ENCODE measurements at regions not wholly inside any gene's neighbourhood (a gene's known extent, or its start where the extent isn't known, plus 50 kb on each side); places are given as distances from the start of the nearest gene placed in this dataset.
A peak's percentile ranks its signal among the peaks of the same experiment; 100 is the strongest.

GRCh38 chr1:244196571-244197285, 145.6 kb downstream of the ZBTB18 start:
- no peak for DNase-seq

DNA sequence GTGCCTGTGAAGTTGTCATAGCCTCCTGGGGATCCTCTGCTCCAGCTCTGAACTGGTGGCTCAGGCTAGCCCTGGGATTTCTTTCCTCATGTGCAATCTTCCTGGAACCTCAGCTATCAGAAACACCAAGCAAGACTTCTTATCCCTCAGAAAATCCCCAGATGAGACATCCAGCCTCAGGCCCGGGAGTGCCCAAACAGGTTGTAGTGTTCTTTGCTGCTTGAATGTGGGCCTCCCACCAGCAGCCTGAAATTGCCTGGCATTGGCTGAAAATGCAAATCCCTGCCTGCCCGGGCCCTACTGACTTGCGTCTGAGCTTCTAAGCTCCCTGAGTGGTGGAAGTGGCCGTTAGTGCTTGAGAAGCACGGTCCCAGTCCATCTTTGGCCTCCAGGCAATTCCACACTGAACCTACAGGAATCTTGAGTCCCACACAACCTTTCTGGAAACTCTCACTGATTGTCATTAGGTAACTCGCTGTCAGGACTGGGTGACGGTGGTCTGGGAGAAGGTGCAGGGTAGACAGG, 146.8 kb downstream of the ZBTB18 start:
- no peak for DNase-seq

GRCh38 chr1:244199902-244200301, 148.8 kb downstream of the ZBTB18 start:
- no peak for DNase-seq

DNA sequence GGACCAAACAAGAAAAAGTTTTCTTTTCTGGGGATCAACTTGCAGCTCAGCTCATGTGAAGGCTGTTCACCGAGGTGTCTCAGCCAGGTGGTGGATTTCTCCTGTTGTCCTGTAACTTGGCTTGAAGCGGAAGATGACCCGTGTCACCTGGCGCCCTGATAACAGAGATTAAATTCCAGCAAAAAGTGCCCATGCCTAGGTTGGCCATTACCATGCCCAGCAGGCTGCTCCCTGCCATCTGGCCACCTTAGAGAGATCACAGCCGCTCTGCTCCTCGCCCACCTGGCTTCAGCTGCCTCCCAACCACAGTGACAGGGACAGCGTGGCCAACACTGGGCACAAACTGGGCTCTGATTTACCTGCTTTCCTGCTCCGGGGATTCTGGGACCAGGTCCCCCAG, 149.5 kb downstream of the ZBTB18 start:
- no peak for DNase-seq

- no peak for DNase-seq
These were observed 150.7 kb downstream of the ZBTB18 start for GRCh38 chr1:244201750-244202149.

DNA sequence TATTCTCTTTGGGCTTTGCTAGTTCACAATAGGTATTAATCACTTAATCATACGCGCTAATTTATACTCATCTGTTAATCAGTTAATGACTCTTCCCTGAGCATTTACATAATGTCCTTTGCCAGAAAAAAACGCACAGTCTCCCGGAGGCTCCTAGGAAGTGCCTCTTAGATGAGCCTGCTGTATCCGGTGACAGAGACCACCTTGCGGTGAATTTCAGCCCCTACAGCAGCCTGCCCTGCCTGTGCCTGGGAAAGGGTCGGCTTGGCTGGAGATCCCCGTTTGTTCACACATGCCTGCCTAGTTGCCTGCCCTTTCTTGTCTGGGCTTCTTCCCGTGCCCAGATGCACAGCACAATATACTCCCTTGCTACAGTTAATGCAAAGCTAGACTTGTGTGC, 152.9 kb downstream of the ZBTB18 start:
- no peak for DNase-seq

- no peak for DNase-seq
These were observed 154.1 kb downstream of the ZBTB18 start for GRCh38 chr1:244205171-244205570.

DNA sequence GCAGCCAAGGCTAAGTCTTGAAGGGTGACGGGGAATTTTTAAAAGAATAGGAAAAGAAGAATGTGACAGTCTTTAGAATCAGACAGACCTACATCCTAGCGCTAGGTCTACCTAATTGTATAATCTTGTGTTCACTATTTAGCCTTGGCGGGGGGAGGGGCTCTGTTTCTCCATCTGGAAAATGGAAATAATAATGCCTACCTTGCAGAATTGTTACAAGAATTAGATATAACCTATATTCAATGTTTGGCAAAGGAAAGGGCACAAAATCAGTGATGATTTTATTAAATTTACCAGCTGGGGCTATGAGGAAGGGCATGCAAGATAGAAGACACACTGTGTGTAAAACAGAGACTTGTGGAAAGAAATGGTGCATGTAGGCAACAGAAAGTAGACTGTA, 154.8 kb downstream of the ZBTB18 start:
- DNase-seq = no peak

DNA sequence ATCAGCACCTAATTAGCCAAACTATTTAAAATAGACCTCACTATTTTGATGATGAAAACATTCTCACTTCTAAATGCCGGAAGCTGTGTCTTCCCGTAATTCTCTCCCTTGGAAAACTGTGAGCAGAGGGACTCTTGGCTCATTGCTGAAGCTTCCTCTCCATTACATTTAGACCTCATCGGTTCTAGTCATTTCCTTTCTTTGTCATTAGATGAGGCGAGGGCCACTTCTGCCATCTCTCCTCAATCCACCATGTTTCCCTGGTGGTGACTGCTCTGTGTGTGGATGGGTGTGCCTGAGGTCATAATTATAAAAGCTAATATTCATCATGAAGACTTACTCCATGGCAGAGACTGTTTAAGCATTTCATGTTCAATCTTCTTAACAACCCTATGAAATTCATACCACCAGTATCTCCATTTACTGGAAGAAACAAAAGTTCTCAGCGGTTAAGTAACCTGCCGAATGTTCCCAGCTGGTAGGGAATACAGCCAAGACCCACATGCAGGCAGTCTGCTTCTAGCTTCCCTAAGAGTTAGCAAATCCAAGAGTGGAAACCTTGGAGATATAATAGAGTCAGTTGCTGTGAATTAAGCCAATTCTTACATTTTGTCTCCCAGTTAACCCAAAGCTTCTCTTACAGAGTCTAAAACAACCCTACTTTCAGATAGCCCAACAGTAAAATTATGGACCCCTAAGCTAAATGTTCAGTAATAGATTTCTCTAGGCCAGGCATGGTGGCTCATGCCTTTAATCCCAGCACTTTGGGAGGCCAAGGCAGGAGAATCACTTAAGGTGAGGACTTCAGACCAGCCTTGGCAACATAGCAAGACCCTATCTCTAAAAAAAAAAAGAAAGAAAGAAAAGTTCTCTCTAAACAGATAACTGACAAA, 156.2 kb downstream of the ZBTB18 start:
- DNase-seq = no peak

DNA sequence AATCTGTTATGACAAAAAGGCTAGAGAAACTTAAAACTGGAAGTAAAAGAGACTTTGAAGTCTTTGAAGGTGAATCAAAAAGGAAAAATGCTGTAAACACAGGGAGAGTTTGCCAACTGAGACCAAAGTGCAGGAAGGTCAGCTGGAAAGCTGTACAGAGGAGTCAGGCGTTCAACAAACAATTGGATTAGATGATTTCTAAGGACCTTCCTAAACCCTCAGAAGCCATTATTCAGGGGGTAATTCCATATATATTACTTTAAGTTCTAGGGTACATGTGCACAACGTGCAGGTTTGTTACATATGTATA, 156.8 kb downstream of the ZBTB18 start:
- no peak for DNase-seq

DNA sequence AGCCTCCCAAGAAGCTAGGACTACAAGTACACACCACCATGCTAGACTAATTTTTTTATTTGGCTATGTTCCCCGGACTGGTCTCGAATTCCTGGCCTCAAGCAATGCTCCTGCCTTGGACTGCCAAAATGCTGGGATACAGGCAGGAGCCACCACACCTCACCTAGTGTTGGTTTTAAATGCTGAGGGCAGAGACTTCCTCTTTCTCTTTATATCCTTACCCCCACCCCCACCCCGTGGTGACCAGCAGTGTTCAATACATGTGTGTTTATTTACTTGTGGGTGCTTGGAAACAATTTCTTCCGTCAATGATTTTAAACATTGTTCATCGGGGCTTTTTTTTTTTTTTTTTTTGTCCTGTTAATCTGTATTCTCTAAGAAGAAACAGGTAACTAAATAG, 158.9 kb downstream of the ZBTB18 start:
- peak in 2 of 4 experiments; percentile 4 to 11 for DNase-seq

GRCh38 chr1:244210884-244211558, 159.9 kb downstream of the ZBTB18 start:
- DNase-seq = no peak

DNA sequence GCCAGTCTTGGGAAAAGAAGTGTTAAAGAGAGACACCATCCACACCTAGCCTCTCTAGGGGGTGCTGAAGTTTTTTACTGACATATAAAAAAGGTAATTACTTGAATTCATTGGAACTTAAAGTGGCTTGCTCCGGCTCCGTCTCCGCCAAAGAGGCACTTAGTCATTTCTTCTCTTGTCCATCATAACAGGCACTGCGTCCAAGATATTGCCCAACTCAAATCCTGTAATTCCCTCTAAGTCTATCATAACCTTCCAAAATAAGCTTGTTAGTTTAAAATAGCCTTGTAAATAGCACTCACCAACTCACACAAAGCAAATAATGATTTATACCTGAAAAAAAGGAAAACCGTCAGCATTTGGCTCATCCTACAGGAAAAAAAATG, 160.5 kb downstream of the ZBTB18 start:
- DNase-seq = no peak

GRCh38 chr1:244212219-244212618, 161.1 kb downstream of the ZBTB18 start:
- no peak for DNase-seq

DNA sequence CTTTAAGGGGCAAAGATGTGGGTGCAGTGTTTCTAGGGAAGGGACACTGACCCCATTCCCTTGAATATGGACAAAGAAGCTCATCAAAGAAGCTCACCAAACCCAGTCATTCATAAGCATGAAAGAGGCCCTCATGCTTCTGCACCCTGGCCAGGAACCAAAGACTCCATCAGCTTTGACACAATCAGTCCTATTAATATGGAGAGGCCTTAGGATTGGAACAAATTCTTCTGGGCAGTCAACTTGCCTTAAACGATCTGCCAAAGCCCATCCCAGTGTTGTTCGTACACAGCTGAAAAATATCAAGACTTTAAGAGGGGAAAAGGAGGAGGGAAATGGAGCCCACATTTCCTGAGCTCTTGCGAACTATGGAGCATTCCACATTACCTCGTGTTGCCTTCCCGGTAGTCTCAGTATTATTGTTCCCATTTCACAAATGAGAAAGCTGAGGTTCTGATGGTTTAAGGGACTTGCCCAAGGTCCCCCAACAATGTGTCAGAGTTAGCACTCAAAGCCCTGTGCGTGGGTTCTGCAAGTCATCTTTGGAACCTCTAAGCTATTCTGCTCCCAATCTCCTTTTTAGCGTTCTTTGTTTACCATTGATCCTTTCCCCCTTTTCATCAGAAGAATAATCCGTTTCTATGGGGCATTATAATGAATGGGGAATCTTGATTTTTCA, 161.9 kb downstream of the ZBTB18 start:
- DNase-seq = no peak

DNA sequence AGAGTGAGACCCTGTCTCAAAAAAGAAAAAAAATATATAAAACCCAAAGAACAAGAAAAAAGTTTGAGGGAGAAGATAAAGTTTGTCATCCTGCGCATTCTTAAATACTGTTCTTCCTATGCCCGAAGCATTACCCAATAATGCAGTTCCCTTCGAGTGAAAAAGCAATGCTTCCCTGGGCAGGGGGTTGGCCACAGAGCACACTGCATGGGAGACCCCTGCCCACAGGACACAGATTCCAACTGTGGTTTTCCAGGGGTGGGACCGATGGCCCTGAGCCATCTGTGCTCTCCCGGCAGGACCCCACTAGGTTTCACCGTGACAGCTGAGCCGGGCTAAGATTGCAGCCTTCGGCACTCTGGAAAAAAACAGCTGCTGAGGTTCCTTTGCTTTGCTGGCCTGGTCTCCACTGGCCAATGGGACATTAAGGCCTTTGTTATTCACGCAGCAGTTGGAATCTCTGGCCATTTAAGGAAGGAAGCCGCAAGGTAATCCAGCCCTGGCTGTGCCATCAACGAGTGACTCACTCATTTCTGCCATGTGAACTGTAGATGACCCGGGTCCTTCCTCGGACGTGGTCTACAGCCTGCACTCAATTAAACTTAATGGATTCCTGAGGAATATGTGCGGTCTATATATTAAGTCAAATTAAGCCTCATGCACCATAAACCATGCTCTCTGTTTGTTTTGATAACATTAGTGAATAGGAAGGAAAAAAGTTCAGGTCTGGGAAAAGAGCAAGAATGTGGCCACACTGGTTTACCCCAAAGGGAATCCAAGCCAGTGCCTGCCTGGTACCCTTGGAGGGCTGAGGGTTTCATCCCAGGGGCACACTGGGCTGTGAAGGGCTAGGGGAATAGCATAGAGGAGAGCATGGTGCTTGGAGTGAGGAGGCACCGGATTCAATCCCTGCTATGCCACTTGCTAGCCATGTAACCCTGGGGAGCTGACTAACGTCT, 163.2 kb downstream of the ZBTB18 start:
- DNase-seq = peak; percentile 39 to 68 (median 64)

- no peak for DNase-seq
These were observed 165.8 kb downstream of the ZBTB18 start for GRCh38 chr1:244216836-244217235.

DNA sequence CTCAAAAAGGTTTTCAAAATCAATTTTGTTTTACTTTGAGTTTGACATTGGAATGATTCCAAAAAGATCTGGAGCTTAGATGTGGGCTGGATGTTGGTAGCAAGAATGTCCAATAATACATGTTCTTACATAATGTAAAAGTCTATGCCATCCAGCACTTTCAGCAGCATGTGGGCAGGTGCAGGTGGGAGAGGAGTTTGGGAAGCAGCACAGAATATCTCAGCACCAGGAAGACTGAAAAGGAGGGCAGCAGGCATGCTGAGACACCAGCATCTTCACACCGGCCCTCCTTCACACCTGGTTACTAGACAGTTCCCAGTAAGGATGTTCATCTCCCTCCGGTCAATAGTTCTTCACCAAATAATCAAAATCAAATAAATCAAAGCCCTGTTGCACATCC, 166.6 kb downstream of the ZBTB18 start:
- no peak for DNase-seq

DNA sequence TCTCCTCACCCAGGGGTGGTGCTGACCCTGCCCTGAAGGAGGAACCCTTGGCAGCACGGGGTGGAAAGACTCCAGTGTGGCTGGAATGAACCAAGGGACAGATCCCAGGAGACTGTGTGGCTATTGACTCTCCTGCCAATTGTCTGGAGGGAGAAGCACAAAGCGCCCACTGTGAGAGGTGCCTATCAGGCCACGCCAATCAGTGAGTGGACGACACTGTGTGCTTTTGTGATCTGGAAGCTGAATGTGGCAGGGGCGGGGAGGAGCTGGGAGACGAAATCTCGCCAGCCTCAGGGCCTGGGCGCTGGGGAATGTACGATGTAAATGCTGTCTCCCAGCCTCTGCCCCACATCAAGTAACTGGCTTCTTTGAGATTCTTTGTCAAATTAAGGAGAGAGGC, 167.1 kb downstream of the ZBTB18 start:
- no peak for DNase-seq

GRCh38 chr1:244219149-244219548, 168.1 kb downstream of the ZBTB18 start:
- DNase-seq = no peak

- DNase-seq = no peak
These were observed 168.7 kb downstream of the ZBTB18 start for GRCh38 chr1:244219802-244220201.

DNA sequence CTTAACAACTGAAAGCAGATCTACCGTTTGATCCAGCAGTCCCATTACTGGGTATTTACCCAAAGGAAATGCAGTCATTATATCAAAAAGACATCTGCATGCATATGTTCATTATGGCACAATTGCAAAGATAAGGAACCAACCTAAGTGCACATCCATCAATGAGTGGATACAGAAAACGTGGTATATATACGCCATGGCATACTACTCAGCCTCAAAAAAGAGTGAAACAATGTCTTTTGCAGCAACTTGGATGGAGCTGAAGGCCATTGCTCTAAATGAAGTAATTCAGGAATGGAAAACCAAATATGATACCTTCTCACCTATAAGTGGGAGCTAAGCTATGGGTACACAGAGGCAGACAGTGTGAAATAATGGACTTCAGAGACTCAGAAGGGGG, 169.3 kb downstream of the ZBTB18 start:
- DNase-seq = no peak
